Putamen (tissue), 1 donor: ENCODE measurements at regions not wholly inside any gene's neighbourhood (a gene's known extent, or its start where the extent isn't known, plus 50 kb on each side); places are given as distances from the start of the nearest gene placed in this dataset.

Experiments
- DNase-seq: peaks from one replicate; pipeline ENCODE4 v3.0.0-alpha.2; 2016; ENCODE audit warnings: low spot score

- DNase-seq = no peak
Measured at GRCh38 chr14:28482251-28483040, 284.1 kb upstream of the FOXG1 start.

- DNase-seq = no peak
Measured at GRCh38 chr14:28483506-28483905, 283.1 kb upstream of the FOXG1 start.

- DNase-seq = no peak
Measured at GRCh38 chr14:28488684-28489083, 277.9 kb upstream of the FOXG1 start.

- no peak for DNase-seq
Measured at GRCh38 chr14:28493516-28493915, 273.1 kb upstream of the FOXG1 start.

GRCh38 chr14:28494196-28494595, 272.4 kb upstream of the FOXG1 start:
- no peak for DNase-seq

GRCh38 chr14:28496364-28496763, 270.2 kb upstream of the FOXG1 start:
- no peak for DNase-seq

- DNase-seq = no peak
Measured at GRCh38 chr14:28502517-28502916, 264.1 kb upstream of the FOXG1 start.

- no peak for DNase-seq
Measured at GRCh38 chr14:28515571-28515970, 251.0 kb upstream of the FOXG1 start.

GRCh38 chr14:28536889-28537288, 229.7 kb upstream of the FOXG1 start:
- no peak for DNase-seq

GRCh38 chr14:28542040-28542439, 224.5 kb upstream of the FOXG1 start:
- no peak for DNase-seq

- no peak for DNase-seq
Measured at GRCh38 chr14:28565345-28565744, 201.2 kb upstream of the FOXG1 start.

GRCh38 chr14:28570391-28570790, 196.2 kb upstream of the FOXG1 start:
- no peak for DNase-seq

- no peak for DNase-seq
Measured at GRCh38 chr14:28571636-28572035, 195.0 kb upstream of the FOXG1 start.

- DNase-seq = no peak
Measured at GRCh38 chr14:28576523-28576922, 190.1 kb upstream of the FOXG1 start.

- DNase-seq = no peak
Measured at GRCh38 chr14:28577187-28577586, 189.4 kb upstream of the FOXG1 start.

- DNase-seq = no peak
Measured at GRCh38 chr14:28577711-28578131, 188.9 kb upstream of the FOXG1 start.

GRCh38 chr14:28584951-28585350, 181.6 kb upstream of the FOXG1 start:
- no peak for DNase-seq

GRCh38 chr14:28589792-28590191, 176.8 kb upstream of the FOXG1 start:
- no peak for DNase-seq

- DNase-seq = no peak
Measured at GRCh38 chr14:28596391-28596790, 170.2 kb upstream of the FOXG1 start.

GRCh38 chr14:28599191-28599590, 167.4 kb upstream of the FOXG1 start:
- DNase-seq = no peak

- DNase-seq = no peak
Measured at GRCh38 chr14:28599605-28600004, 167.0 kb upstream of the FOXG1 start.

- no peak for DNase-seq
Measured at GRCh38 chr14:28603606-28604005, 163.0 kb upstream of the FOXG1 start.

GRCh38 chr14:28607661-28608060, 158.9 kb upstream of the FOXG1 start:
- no peak for DNase-seq

GRCh38 chr14:28608443-28608842, 158.1 kb upstream of the FOXG1 start:
- peak; percentile 61 for DNase-seq
